Loucy (cell line): ENCODE measurements at regions not wholly inside any gene's neighbourhood (a gene's known extent, or its start where the extent isn't known, plus 50 kb on each side); places are given as distances from the start of the nearest gene placed in this dataset.

ENCODE experiments used
- H2AFZ ChIP-seq: fragments of 200-600 bp; sonication (generic); 2 replicates; pipeline ENCODE4 v1.6.0; 2016; ENCODE audit warnings: antibody characterized with exemption, mild to moderate bottlenecking, low read length, moderate library complexity
- H3F3A ChIP-seq: fragments of 200-600 bp; 2 replicates; pipeline ENCODE4 v1.6.0; 2016; ENCODE audit warnings: antibody characterized with exemption, low read depth, mild to moderate bottlenecking
- H3K27me3 ChIP-seq: fragments of 200-600 bp; sonication (generic); 2 replicates; pipeline ENCODE4 v1.6.1; 2014; ENCODE audit warnings: low read length, mild to moderate bottlenecking; ENCODE audit not compliant: insufficient read depth, poor library complexity, severe bottlenecking
- H3K36me3 ChIP-seq: fragments of 200-600 bp; sonication (generic); 2 replicates; pipeline ENCODE4 v1.6.1; 2016; ENCODE audit warnings: low read length; ENCODE audit not compliant: insufficient read depth
- H3K4me1 ChIP-seq: fragments of 200-600 bp; sonication (generic); 2 replicates; pipeline ENCODE4 v1.5.1; 2014; ENCODE audit warnings: low read length, mild to moderate bottlenecking; ENCODE audit not compliant: insufficient read depth, poor library complexity, severe bottlenecking
- H3K4me2 ChIP-seq: fragments of 200-600 bp; sonication (generic); 2 replicates; pipeline ENCODE4 v1.6.0; 2014; ENCODE audit warnings: antibody characterized with exemption, low read length, low read depth, mild to moderate bottlenecking; ENCODE audit not compliant: poor library complexity, severe bottlenecking
- H3K4me3 ChIP-seq: fragments of 200-600 bp; sonication (generic); 2 replicates; pipeline ENCODE4 v1.5.1; 2014; ENCODE audit warnings: low read length, mild to moderate bottlenecking, mixed read lengths; ENCODE audit not compliant: poor library complexity, severe bottlenecking
- H3K79me2 ChIP-seq: fragments of 200-600 bp; sonication (generic); 2 replicates; pipeline ENCODE4 v1.6.1; 2014; ENCODE audit warnings: low read length; ENCODE audit not compliant: insufficient read depth
- H3K9ac ChIP-seq: fragments of 200-600 bp; sonication (generic); 2 replicates; pipeline ENCODE4 v1.6.0; 2014; ENCODE audit warnings: mild to moderate bottlenecking, low read depth, low read length, moderate library complexity; ENCODE audit not compliant: poor library complexity, severe bottlenecking
- H3K9me2 ChIP-seq: fragments of 200-600 bp; sonication (generic); replicated peaks from 2 replicates; pipeline ENCODE4 v1.6.1; 2016; ENCODE audit warnings: low read depth, low read length, mixed read lengths
- H3K9me3 ChIP-seq: fragments of 200-600 bp; sonication (generic); 2 replicates; pipeline ENCODE4 v1.6.1; 2014; ENCODE audit warnings: mild to moderate bottlenecking, antibody characterized with exemption, low read length, low read depth; ENCODE audit not compliant: insufficient read depth
- H4K20me1 ChIP-seq: fragments of 200-600 bp; sonication (generic); 2 replicates; pipeline ENCODE4 v1.6.0; 2014; ENCODE audit warnings: antibody characterized with exemption, low read length, mild to moderate bottlenecking; ENCODE audit not compliant: insufficient read depth, poor library complexity, severe bottlenecking
- CTCF ChIP-seq: fragments of 200-600 bp; sonication (generic); conservative IDR thresholded peaks from 2 replicates; pipeline ENCODE4 v1.5.1; 2014; ENCODE audit warnings: mild to moderate bottlenecking, antibody characterized with exemption, low read length
- EZH2phosphoT487 ChIP-seq: fragments of 200-600 bp; IDR thresholded peaks from 2 replicates; pipeline ENCODE4 v1.6.1; 2018; ENCODE audit warnings: antibody characterized with exemption, mild to moderate bottlenecking, moderate library complexity, borderline replicate concordance

GRCh38 chr10:131569851-131570715 lies 258.6 kb upstream of the TCERG1L start:
- no peaks in the 10 kb centered on the region for H3K4me1 ChIP-seq
- no peaks in the 10 kb centered on the region for H3K79me2 ChIP-seq
- no peaks in the 10 kb centered on the region for H3F3A ChIP-seq
- H3K9ac ChIP-seq: no peak overlapping the region
- no peak overlapping the region for H3K4me3 ChIP-seq
- H2AFZ ChIP-seq: no peak overlapping the region
- H3K9me3 ChIP-seq: peaks cover 11% of the 10 kb centered on the region; the same call in 1 of the 2 replicates
- H4K20me1 ChIP-seq: no peaks in the 10 kb centered on the region
- no peaks in the 10 kb centered on the region for H3K36me3 ChIP-seq
- no peaks in the 10 kb centered on the region for H3K9me2 ChIP-seq
- H3K4me2 ChIP-seq: no peak overlapping the region
- TF ChIP-seq EZH2phosphoT487 (no peak), CTCF (peak; percentile 27; the same call in 1 of the 2 replicates)
- no peaks in the 10 kb centered on the region for H3K27me3 ChIP-seq

- H3F3A ChIP-seq: no peaks in the 10 kb centered on the region
- H2AFZ ChIP-seq: no peak overlapping the region
- no peak overlapping the region for H3K9ac ChIP-seq
- H3K4me3 ChIP-seq: no peak overlapping the region
- no peaks in the 10 kb centered on the region for H3K79me2 ChIP-seq
- no peaks in the 10 kb centered on the region for H3K9me2 ChIP-seq
- no peaks in the 10 kb centered on the region for H3K4me1 ChIP-seq
- no peaks in the 10 kb centered on the region for H3K36me3 ChIP-seq
- H3K27me3 ChIP-seq: no peaks in the 10 kb centered on the region
- H3K4me2 ChIP-seq: no peak overlapping the region
- no peaks in the 10 kb centered on the region for H4K20me1 ChIP-seq
- TF ChIP-seq CTCF (no peak), EZH2phosphoT487 (no peak)
- H3K9me3 ChIP-seq: peaks cover 11% of the 10 kb centered on the region; the same call in 1 of the 2 replicates
Observed at GRCh38 chr10:131570716-131571307, 259.3 kb upstream of the TCERG1L start.

- H3K4me3 ChIP-seq: no peak overlapping the region
- no peaks in the 10 kb centered on the region for H3F3A ChIP-seq
- H3K36me3 ChIP-seq: no peaks in the 10 kb centered on the region
- H3K9ac ChIP-seq: no peak overlapping the region
- H2AFZ ChIP-seq: no peak overlapping the region
- H3K9me2 ChIP-seq: no peaks in the 10 kb centered on the region
- H4K20me1 ChIP-seq: no peaks in the 10 kb centered on the region
- TF ChIP-seq CTCF (no peak), EZH2phosphoT487 (no peak)
- no peak overlapping the region for H3K4me2 ChIP-seq
- H3K9me3 ChIP-seq: peaks cover 11% of the 10 kb centered on the region; the same call in 1 of the 2 replicates
- no peaks in the 10 kb centered on the region for H3K79me2 ChIP-seq
- H3K27me3 ChIP-seq: no peaks in the 10 kb centered on the region
- H3K4me1 ChIP-seq: no peaks in the 10 kb centered on the region
Observed at GRCh38 chr10:131571346-131571745, 259.8 kb upstream of the TCERG1L start.
